SK-N-SH treated with all-trans-retinoic acid at 6 μM for 48 hours (cell line): ENCODE measurements at regions not wholly inside any gene's neighbourhood (a gene's known extent, or its start where the extent isn't known, plus 50 kb on each side); places are given as distances from the start of the nearest gene placed in this dataset.

Experiments used
- ATAC-seq: fragments of 200-7000 bp; cut with Tn5 transposase; 3 replicates; pipeline ENCODE4 v1.9.1; 2020; ENCODE audit warnings: mild to moderate bottlenecking, moderate library complexity
- ARNTL ChIP-seq: fragments of 450-650 bp; formaldehyde crosslinking; IDR thresholded peaks from 2 replicates; pipeline ENCODE4 v1.5.0; 2020; ENCODE audit warnings: low read depth, mild to moderate bottlenecking, moderate library complexity, borderline replicate concordance
- CREB5 ChIP-seq: fragments of 250-450 bp; sonication (Bioruptor Pico); IDR thresholded peaks from 2 replicates; pipeline ENCODE4 v1.5.1; 2020; ENCODE audit warnings: low read depth, mild to moderate bottlenecking, moderate library complexity
- CSDC2 ChIP-seq: fragments of 250-450 bp; sonication (Bioruptor Pico); IDR thresholded peaks from 2 replicates; pipeline ENCODE4 v1.5.0; 2020; ENCODE audit warnings: mild to moderate bottlenecking, moderate library complexity
- CSRNP3 ChIP-seq: fragments of 250-450 bp; sonication (Bioruptor Pico); IDR thresholded peaks from 2 replicates; pipeline ENCODE4 v1.5.1; 2021; ENCODE audit warnings: mild to moderate bottlenecking, moderate library complexity
- ESRRG ChIP-seq: fragments of 250-450 bp; sonication (Bioruptor Pico); IDR thresholded peaks from 2 replicates; pipeline ENCODE4 v1.6.1; 2021; ENCODE audit warnings: mild to moderate bottlenecking
- ISL1 ChIP-seq: fragments of 250-450 bp; sonication (Bioruptor Pico); IDR thresholded peaks from 2 replicates; pipeline ENCODE4 v2.1.2; 2022; ENCODE audit warnings: mild to moderate bottlenecking, moderate library complexity
- OSR1 ChIP-seq: fragments of 250-450 bp; sonication (Bioruptor Pico); IDR thresholded peaks from 2 replicates; pipeline ENCODE4 v1.8.0; 2022; ENCODE audit warnings: moderate library complexity, mild to moderate bottlenecking, inconsistent platforms
- PATZ1 ChIP-seq: fragments of 250-450 bp; sonication (Bioruptor Pico); IDR thresholded peaks from 2 replicates; pipeline ENCODE4 v1.8.0; 2020; ENCODE audit warnings: mild to moderate bottlenecking, moderate library complexity, borderline replicate concordance
- POU6F1 ChIP-seq: fragments of 250-450 bp; sonication (Bioruptor Pico); IDR thresholded peaks from 2 replicates; pipeline ENCODE4 v1.8.0; 2021; ENCODE audit warnings: low read depth, mild to moderate bottlenecking, moderate library complexity, borderline replicate concordance
- RARB ChIP-seq: fragments of 250-450 bp; sonication (Bioruptor Pico); IDR thresholded peaks from 2 replicates; pipeline ENCODE4 v1.8.0; 2021; ENCODE audit warnings: mild to moderate bottlenecking, moderate library complexity
- TOX ChIP-seq: fragments of 250-450 bp; sonication (Bioruptor Pico); IDR thresholded peaks from 2 replicates; pipeline ENCODE4 v1.8.0; 2021; ENCODE audit warnings: mild to moderate bottlenecking, moderate library complexity, borderline replicate concordance
- TSHZ2 ChIP-seq: fragments of 250-450 bp; sonication (Bioruptor Pico); IDR thresholded peaks from 2 replicates; pipeline ENCODE4 v1.5.0; 2020; ENCODE audit warnings: mild to moderate bottlenecking, moderate library complexity
- ZC3H10 ChIP-seq: fragments of 250-450 bp; sonication (Bioruptor Pico); IDR thresholded peaks from 2 replicates; pipeline ENCODE4 v1.5.1; 2021; ENCODE audit warnings: mild to moderate bottlenecking, moderate library complexity
- ZFP3 ChIP-seq: fragments of 250-450 bp; sonication (Bioruptor Pico); IDR thresholded peaks from 2 replicates; pipeline ENCODE4 v1.5.0; 2020; ENCODE audit warnings: mild to moderate bottlenecking, moderate library complexity
- ZFP30 ChIP-seq: fragments of 450-650 bp; formaldehyde crosslinking; IDR thresholded peaks from 2 replicates; pipeline ENCODE4 v1.5.0; 2022; ENCODE audit warnings: mild to moderate bottlenecking, moderate library complexity
- ZNF565 ChIP-seq: fragments of 450-650 bp; formaldehyde crosslinking; conservative IDR thresholded peaks from 2 replicates; pipeline ENCODE4 v1.5.0; 2020; ENCODE audit warnings: low read depth, mild to moderate bottlenecking, moderate library complexity
- ZNF8 ChIP-seq: fragments of 450-650 bp; formaldehyde crosslinking; IDR thresholded peaks from 2 replicates; pipeline ENCODE4 v1.5.0; 2020; ENCODE audit warnings: mild to moderate bottlenecking, moderate library complexity

GRCh38 chr20:58160451-58161061 is 67.9 kb downstream of the ANKRD60 start:
- peak; percentile 73 for ATAC-seq
- TF ChIP-seq ARNTL (CRISPR knock-in tag) (no peak), ESRRG (no peak), ZFP3 (CRISPR knock-in tag) (no peak), TOX (CRISPR knock-in tag) (no peak), POU6F1 (no peak), ZC3H10 (no peak), OSR1 (CRISPR knock-in tag) (no peak), RARB (CRISPR knock-in tag) (no peak), TSHZ2 (no peak), ZNF8 (CRISPR knock-in tag) (no peak), ISL1 (CRISPR knock-in tag) (no peak)

GRCh38 chr20:58155148-58155925 is 73.1 kb downstream of the ANKRD60 start:
- no peak for ATAC-seq
- TF ChIP-seq TOX (CRISPR knock-in tag) (no peak), ZNF8 (CRISPR knock-in tag) (no peak), ZNF565 (CRISPR knock-in tag) (no peak), OSR1 (CRISPR knock-in tag) (no peak), TSHZ2 (no peak), RARB (CRISPR knock-in tag) (no peak), CSDC2 (no peak), ESRRG (no peak), ZFP30 (CRISPR knock-in tag) (no peak), CREB5 (no peak), ARNTL (CRISPR knock-in tag) (no peak), ZFP3 (CRISPR knock-in tag) (no peak), PATZ1 (CRISPR knock-in tag) (no peak), CSRNP3 (CRISPR knock-in tag) (no peak)
- TF ChIP-seq, all 23 proteins: peak for 0
